CD4-positive, alpha-beta T cell treated with Interleukin-6 for 4 hours (primary cell): ENCODE measurements at regions not wholly inside any gene's neighbourhood (a gene's known extent, or its start where the extent isn't known, plus 50 kb on each side); places are given as distances from the start of the nearest gene placed in this dataset.
"Not testable (repeated sequence)": the region's sequence is repeated elsewhere in the genome, so short reads cannot be mapped to it uniquely, and the experiment has no call there.

ENCODE experiments used
- DNase-seq: peaks from one replicate; pipeline ENCODE4 v3.0.0-alpha.2; 2020; ENCODE audit warnings: mixed read lengths

GRCh38 chr12:84117190-84117589, 795.4 kb downstream of the SLC6A15 start:
- DNase-seq = no peak

- DNase-seq = no peak
Measured at GRCh38 chr12:84113666-84114065, 798.9 kb downstream of the SLC6A15 start.

GRCh38 chr12:84103886-84104285, 808.7 kb downstream of the SLC6A15 start:
- DNase-seq = not testable (repeated sequence)

- DNase-seq = not testable (repeated sequence)
Measured at GRCh38 chr12:84101963-84102362, 810.6 kb downstream of the SLC6A15 start.

- not testable (repeated sequence) for DNase-seq
Measured at GRCh38 chr12:84099591-84099990, 813.0 kb downstream of the SLC6A15 start.

GRCh38 chr12:84091651-84092050, 820.9 kb downstream of the SLC6A15 start:
- no peak for DNase-seq

GRCh38 chr12:84089356-84089755, 823.2 kb downstream of the SLC6A15 start:
- no peak for DNase-seq

GRCh38 chr12:84085046-84085445, 827.6 kb downstream of the SLC6A15 start:
- DNase-seq = no peak

- no peak for DNase-seq
Measured at GRCh38 chr12:84079626-84080025, 833.0 kb downstream of the SLC6A15 start.

- DNase-seq = no peak
Measured at GRCh38 chr12:84077679-84078078, 834.9 kb downstream of the SLC6A15 start.

GRCh38 chr12:84075991-84076390, 836.6 kb downstream of the SLC6A15 start:
- DNase-seq = no peak

- no peak for DNase-seq
Measured at GRCh38 chr12:84073401-84073800, 839.2 kb downstream of the SLC6A15 start.

GRCh38 chr12:84072961-84073360, 839.6 kb downstream of the SLC6A15 start:
- DNase-seq = no peak

- DNase-seq = no peak
Measured at GRCh38 chr12:84070292-84070691, 842.3 kb downstream of the SLC6A15 start.

GRCh38 chr12:84069699-84070098, 842.9 kb downstream of the SLC6A15 start:
- no peak for DNase-seq

GRCh38 chr12:84069198-84069597, 843.4 kb downstream of the SLC6A15 start:
- DNase-seq = no peak

- DNase-seq = no peak
Measured at GRCh38 chr12:84058136-84058535, 854.5 kb downstream of the SLC6A15 start.

GRCh38 chr12:84054811-84055210, 857.8 kb downstream of the SLC6A15 start:
- no peak for DNase-seq

- DNase-seq = no peak
Measured at GRCh38 chr12:84047881-84048280, 864.7 kb downstream of the SLC6A15 start.

- DNase-seq = no peak
Measured at GRCh38 chr12:84046859-84047258, 865.7 kb downstream of the SLC6A15 start.

GRCh38 chr12:84043355-84043754, 869.2 kb downstream of the SLC6A15 start:
- no peak for DNase-seq

GRCh38 chr12:84038242-84038641, 874.4 kb downstream of the SLC6A15 start:
- no peak for DNase-seq

- no peak for DNase-seq
Measured at GRCh38 chr12:84036912-84037311, 875.7 kb downstream of the SLC6A15 start.

- DNase-seq = no peak
Measured at GRCh38 chr12:84035766-84036165, 876.8 kb downstream of the SLC6A15 start.

GRCh38 chr12:84034871-84035270, 877.7 kb downstream of the SLC6A15 start:
- DNase-seq = no peak

- DNase-seq = no peak
Measured at GRCh38 chr12:84033162-84033561, 879.4 kb downstream of the SLC6A15 start.
